Stimulated activated CD4-positive, alpha-beta T cell treated with anti-CD3 and anti-CD28 coated beads, Interleukin-2, amount 100 ng/mL, for 48 hours (primary cell): ENCODE measurements at regions not wholly inside any gene's neighbourhood (a gene's known extent, or its start where the extent isn't known, plus 50 kb on each side); places are given as distances from the start of the nearest gene placed in this dataset.

Experiments
- DNase-seq, 2 donors: peaks; one replicate each; pipeline ENCODE4 v3.0.0-alpha.2; 2020

DNA sequence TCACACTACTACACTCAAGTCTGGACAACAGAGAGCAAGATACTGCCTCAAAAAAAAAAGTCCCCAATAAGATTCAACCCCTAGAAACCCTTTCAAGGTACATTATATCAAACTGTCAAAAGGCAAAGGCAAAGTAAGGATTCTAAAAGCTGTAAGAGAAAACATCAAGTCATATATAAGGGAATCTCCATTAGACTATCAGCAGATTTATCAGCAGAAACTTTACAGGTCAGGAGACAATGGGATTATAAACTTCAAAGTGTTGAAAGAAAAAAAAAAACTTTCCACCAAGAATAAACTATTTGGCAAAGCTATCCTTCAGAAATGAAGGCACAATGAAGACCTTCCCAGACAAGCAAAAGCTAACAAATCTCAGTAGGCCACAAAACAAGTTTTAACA lies 63.5 kb upstream of the DMRT1 start:
- DNase-seq, result no peak

DNA sequence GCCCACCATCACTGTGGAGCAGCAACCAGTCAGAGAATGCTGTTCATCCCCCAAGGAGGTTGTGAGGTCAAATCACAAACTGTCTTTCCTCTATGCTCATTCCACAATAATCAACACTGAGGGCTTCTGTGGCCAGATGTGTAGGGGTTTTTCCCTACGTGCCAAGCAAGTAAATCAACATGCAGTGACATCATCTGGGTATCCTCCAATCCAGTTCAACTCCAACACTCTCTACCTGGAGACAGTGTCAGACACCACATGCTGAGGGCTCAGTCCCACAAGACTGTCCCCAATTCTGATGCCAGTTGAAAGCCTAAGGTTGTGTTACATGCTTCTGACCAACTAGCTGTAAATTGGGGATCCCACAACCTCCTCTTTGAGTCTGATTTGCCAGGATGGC lies 57.3 kb upstream of the DMRT1 start:
- DNase-seq, result no peak

DNA sequence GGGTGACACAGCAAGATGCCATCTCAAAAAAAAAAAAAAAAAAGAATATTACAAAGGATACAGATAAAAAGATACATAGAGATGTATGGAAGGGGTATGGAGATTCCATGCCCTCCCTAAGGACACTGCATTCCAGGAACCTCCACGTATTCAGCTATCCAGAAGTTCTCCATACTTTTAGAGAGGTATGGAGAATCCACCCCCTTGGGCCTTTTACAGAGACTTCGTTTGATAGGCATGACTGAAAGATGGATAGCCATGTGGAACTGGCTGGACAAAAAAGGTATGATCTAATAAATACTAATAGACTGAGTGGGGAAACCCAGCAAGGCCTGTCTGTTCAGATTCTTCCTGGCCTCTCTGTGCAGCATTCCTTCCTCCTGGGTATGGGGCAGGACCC lies 56.6 kb upstream of the DMRT1 start:
- no peak for DNase-seq

DNA sequence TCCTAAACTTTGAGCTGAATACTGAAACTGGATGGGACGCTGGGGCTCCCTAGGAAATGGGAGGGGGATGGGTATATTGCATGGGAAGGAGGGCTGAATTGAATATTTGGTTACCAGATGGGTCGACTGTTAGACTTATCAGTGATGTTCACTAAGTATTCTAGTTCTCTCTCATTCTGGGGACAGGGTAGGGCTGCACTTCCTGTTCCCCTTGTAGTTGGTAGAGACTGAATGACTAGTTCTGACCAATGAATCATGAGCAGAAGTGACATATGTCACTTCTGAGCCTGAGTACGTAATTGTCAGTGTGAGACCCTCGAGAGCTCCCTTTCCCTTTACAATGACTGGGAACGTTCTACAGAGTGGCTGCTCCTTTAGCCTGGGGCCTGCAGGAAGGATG lies 55.5 kb upstream of the DMRT1 start:
- no peak for DNase-seq

DNA sequence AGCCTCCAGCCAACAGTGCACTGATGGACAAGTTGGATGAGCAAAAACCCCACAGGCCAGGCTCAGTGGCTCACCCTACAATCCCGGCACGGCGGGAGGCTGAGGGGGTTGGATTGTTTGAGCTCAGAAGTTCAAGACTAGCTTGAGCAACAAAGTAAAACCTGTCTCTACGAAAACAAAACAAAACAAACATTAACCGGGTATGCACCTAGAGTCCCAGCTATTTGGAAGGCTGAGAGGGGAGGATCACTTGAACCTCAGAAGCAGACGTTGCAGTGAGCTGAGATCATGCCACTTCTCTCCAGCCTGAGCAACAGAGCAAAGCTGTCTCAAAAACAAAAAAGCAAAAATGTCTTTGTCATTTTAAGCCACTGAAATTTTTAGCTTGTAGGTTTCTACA lies 55.1 kb upstream of the DMRT1 start:
- no peak for DNase-seq

DNA sequence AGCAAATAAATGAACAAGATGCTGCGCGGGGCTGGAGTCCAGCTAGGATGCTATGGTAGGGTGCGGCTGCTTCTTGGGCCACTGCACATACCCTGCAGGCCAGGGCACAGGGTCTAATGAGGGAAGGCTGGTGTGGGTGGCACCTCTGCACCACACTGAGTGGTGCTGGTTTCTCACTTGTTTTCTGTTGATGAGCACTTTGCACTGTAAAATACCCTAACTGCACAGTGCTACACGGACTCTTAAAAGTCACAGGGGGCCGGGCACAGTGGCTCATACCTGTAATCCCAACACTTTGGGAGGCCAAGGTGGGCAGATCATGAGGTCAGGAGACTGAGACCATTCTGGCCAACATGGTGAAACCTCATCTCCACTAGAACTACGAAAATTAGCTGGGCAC lies 52.7 kb upstream of the DMRT1 start:
- no peak for DNase-seq
